Amniotic stem cell (primary cell): ENCODE measurements at regions not wholly inside any gene's neighbourhood (a gene's known extent, or its start where the extent isn't known, plus 50 kb on each side); places are given as distances from the start of the nearest gene placed in this dataset.

ENCODE experiments used
- DNase-seq: peaks from one replicate; lab custom pipeline; 2025; lab: John Stamatoyannopoulos, UW

- no peak for DNase-seq
Observed at GRCh38 chr7:47043304-47043703, 538.6 kb downstream of the TNS3 start.

- no peak for DNase-seq
Observed at GRCh38 chr7:47042669-47043068, 539.2 kb downstream of the TNS3 start.

- DNase-seq, result no peak
Observed at GRCh38 chr7:47040795-47041347, 541.0 kb downstream of the TNS3 start.

GRCh38 chr7:47039904-47040303 lies 542.0 kb downstream of the TNS3 start:
- no peak for DNase-seq

GRCh38 chr7:47039089-47039648 lies 542.7 kb downstream of the TNS3 start:
- DNase-seq, result no peak

GRCh38 chr7:47038621-47039020 lies 543.3 kb downstream of the TNS3 start:
- no peak for DNase-seq

- no peak for DNase-seq
Observed at GRCh38 chr7:47037607-47038006, 544.3 kb downstream of the TNS3 start.

GRCh38 chr7:47036909-47037308 lies 545.0 kb downstream of the TNS3 start:
- DNase-seq, result no peak

GRCh38 chr7:47035522-47035921 lies 546.4 kb downstream of the TNS3 start:
- DNase-seq, result no peak

GRCh38 chr7:47034180-47034579 lies 547.7 kb downstream of the TNS3 start:
- DNase-seq, result no peak

GRCh38 chr7:47032536-47032908 lies 549.4 kb downstream of the TNS3 start:
- no peak for DNase-seq

GRCh38 chr7:47031786-47032535 lies 550.0 kb downstream of the TNS3 start:
- DNase-seq, result no peak

- DNase-seq, result no peak
Observed at GRCh38 chr7:47028284-47028683, 553.6 kb downstream of the TNS3 start.

- DNase-seq, result no peak
Observed at GRCh38 chr7:47027695-47028240, 554.1 kb downstream of the TNS3 start.

GRCh38 chr7:47026780-47027361 lies 555.0 kb downstream of the TNS3 start:
- DNase-seq, result no peak

- no peak for DNase-seq
Observed at GRCh38 chr7:47024991-47025390, 556.9 kb downstream of the TNS3 start.

- no peak for DNase-seq
Observed at GRCh38 chr7:47008461-47008860, 573.5 kb downstream of the TNS3 start.

- DNase-seq, result no peak
Observed at GRCh38 chr7:47007471-47007870, 574.4 kb downstream of the TNS3 start.

- DNase-seq, result no peak
Observed at GRCh38 chr7:47000561-47000960, 581.4 kb downstream of the TNS3 start.

GRCh38 chr7:46999866-47000265 lies 582.0 kb downstream of the TNS3 start:
- no peak for DNase-seq

- no peak for DNase-seq
Observed at GRCh38 chr7:46996972-46997371, 584.9 kb downstream of the TNS3 start.

- DNase-seq, result no peak
Observed at GRCh38 chr7:46993396-46993795, 588.5 kb downstream of the TNS3 start.

GRCh38 chr7:46990761-46991160 lies 591.1 kb downstream of the TNS3 start:
- DNase-seq, result no peak
